ENCODE measurements at regions not wholly inside any gene's neighbourhood (a gene's known extent, or its start where the extent isn't known, plus 50 kb on each side); places are given as distances from the start of the nearest gene placed in this dataset.

DNA sequence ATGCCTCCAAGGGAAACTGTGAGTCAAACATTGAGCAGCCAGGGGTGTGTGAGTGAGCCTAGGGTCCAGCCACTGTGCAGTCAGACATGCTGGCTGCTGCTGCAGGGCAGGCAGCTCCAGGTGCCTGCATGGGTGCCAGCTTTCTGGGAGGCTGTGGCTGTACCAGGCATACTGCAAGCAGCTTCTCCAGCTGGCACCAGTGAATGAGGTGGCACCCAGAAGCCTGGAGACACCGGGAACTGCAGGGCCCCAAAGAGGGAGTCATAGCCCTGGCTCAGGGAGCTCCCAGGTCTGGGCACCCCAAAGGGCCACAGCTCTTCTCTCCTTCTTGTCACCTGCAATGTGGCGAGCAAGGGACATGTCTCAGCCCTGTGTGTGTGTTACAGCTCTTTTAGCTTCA is 283.2 kb downstream of the RPRM start:
- no peak for TF ChIP-seq CTCF (conservative IDR thresholded peaks at IDR 0.05)
- no peak for TF ChIP-seq EZH2 (IDR thresholded peaks at IDR 0.05; ENCODE audit: low read depth)
- H3K9me2 ChIP-seq (ENCODE audit: insufficient read depth) = no peaks in the 10 kb centered on the region
- H3K27me3 ChIP-seq (ENCODE audit: insufficient read depth, low read depth) = no peaks in the 10 kb centered on the region
- CTCF ChIA-PET = no interaction called here
- no peak overlapping the region for H3K4me3 ChIP-seq
- H4K20me1 ChIP-seq (ENCODE audit: insufficient read depth) = no peaks in the 10 kb centered on the region
- no peaks in the 10 kb centered on the region for H3K36me3 ChIP-seq (ENCODE audit: low read depth)
- H3K9me3 ChIP-seq (ENCODE audit: insufficient read depth, low read depth) = no peaks in the 10 kb centered on the region
- H3F3A ChIP-seq (ENCODE audit: insufficient read depth, low read depth) = no peaks in the 10 kb centered on the region
- DNase-seq = no peak
- intact Hi-C loops (cut with micrococcal nuclease; ENCODE audit: unreplicated experiment) = no loop called here
- H3K4me1 ChIP-seq (replicated peaks; ENCODE audit: insufficient read depth) = no peaks in the 10 kb centered on the region
- no peaks in the 10 kb centered on the region for H3K79me2 ChIP-seq (ENCODE audit: low read depth)
- no peak overlapping the region for H3K4me2 ChIP-seq
- no TSS peak for BruUV-seq (replicated peaks)
- H3K27ac ChIP-seq = no peak overlapping the region
- no peak overlapping the region for H2AFZ ChIP-seq
- POLR2A ChIA-PET (ENCODE audit: unreplicated experiment) = no interaction called here

GRCh38 chr2:153189091-153189888 is 289.3 kb downstream of the RPRM start:
- Histone ChIP-seq H3K27me3 (ENCODE audit: insufficient read depth, low read depth) (no peaks in the 10 kb centered on the region), H3K79me2 (ENCODE audit: low read depth) (no peaks in the 10 kb centered on the region), H3K9me3 (ENCODE audit: insufficient read depth, low read depth) (no peaks in the 10 kb centered on the region), H3K9me2 (ENCODE audit: insufficient read depth) (no peaks in the 10 kb centered on the region), H3K36me3 (ENCODE audit: low read depth) (no peaks in the 10 kb centered on the region), H2AFZ (no peak overlapping the region), H3K4me1 (replicated peaks; ENCODE audit: insufficient read depth) (no peaks in the 10 kb centered on the region), H4K20me1 (ENCODE audit: insufficient read depth) (no peaks in the 10 kb centered on the region), H3K4me2 (no peak overlapping the region), H3K27ac (no peak overlapping the region), H3F3A (ENCODE audit: insufficient read depth, low read depth) (no peaks in the 10 kb centered on the region), H3K4me3 (no peak overlapping the region)
- DNase-seq = no peak
- CTCF ChIA-PET = no interaction called here
- intact Hi-C loops (cut with micrococcal nuclease; ENCODE audit: unreplicated experiment) = no loop called here
- no TSS peak for BruUV-seq (replicated peaks)
- TF ChIP-seq CTCF (conservative IDR thresholded peaks at IDR 0.05) = no peak
- TF ChIP-seq EZH2 (IDR thresholded peaks at IDR 0.05; ENCODE audit: low read depth) = no peak
- POLR2A ChIA-PET (ENCODE audit: unreplicated experiment) = no interaction called here

- ChIA-PET CTCF (no interaction called here), POLR2A (ENCODE audit: unreplicated experiment) (no interaction called here)
- Histone ChIP-seq H3K27ac (no peak overlapping the region), H3K36me3 (ENCODE audit: low read depth) (no peaks in the 10 kb centered on the region), H3K27me3 (ENCODE audit: insufficient read depth, low read depth) (no peaks in the 10 kb centered on the region), H3K9me3 (ENCODE audit: insufficient read depth, low read depth) (no peaks in the 10 kb centered on the region), H3K4me3 (no peak overlapping the region), H4K20me1 (ENCODE audit: insufficient read depth) (no peaks in the 10 kb centered on the region), H3F3A (ENCODE audit: insufficient read depth, low read depth) (no peaks in the 10 kb centered on the region), H3K9me2 (ENCODE audit: insufficient read depth) (no peaks in the 10 kb centered on the region), H3K4me2 (no peak overlapping the region), H3K79me2 (ENCODE audit: low read depth) (no peaks in the 10 kb centered on the region), H2AFZ (no peak overlapping the region), H3K4me1 (replicated peaks; ENCODE audit: insufficient read depth) (no peaks in the 10 kb centered on the region)
- no peak for TF ChIP-seq EZH2 (IDR thresholded peaks at IDR 0.05; ENCODE audit: low read depth)
- TF ChIP-seq CTCF (conservative IDR thresholded peaks at IDR 0.05) = no peak
- intact Hi-C loops (cut with micrococcal nuclease; ENCODE audit: unreplicated experiment) = no loop called here
- BruUV-seq (replicated peaks) = no TSS peak
- DNase-seq = no peak
Observed at GRCh38 chr2:153179808-153180207, 298.8 kb downstream of the RPRM start.
